MM.1S (cell line): ENCODE measurements at regions not wholly inside any gene's neighbourhood (a gene's known extent, or its start where the extent isn't known, plus 50 kb on each side); places are given as distances from the start of the nearest gene placed in this dataset.

Experiments used
- DNase-seq: peaks from one replicate; pipeline ENCODE4 v3.0.0-alpha.2; 2015
- H2AFZ ChIP-seq: fragments of 300-600 bp; sonication (generic); 2 replicates; pipeline ENCODE4 v1.6.0; 2016; ENCODE audit warnings: antibody characterized with exemption, low read length
- H3F3A ChIP-seq: fragments of 300-600 bp; sonication (generic); 2 replicates; pipeline ENCODE4 v1.6.1; 2016; ENCODE audit warnings: mild to moderate bottlenecking, antibody characterized with exemption, low read length, moderate library complexity, mixed read lengths; ENCODE audit not compliant: insufficient read depth
- H3K27ac ChIP-seq: fragments of 300-600 bp; sonication (generic); 2 replicates; pipeline ENCODE4 v1.5.1; 2016; ENCODE audit warnings: mild to moderate bottlenecking, low read length
- H3K27me3 ChIP-seq: fragments of 300-600 bp; sonication (generic); replicated peaks from 2 replicates; pipeline ENCODE4 v1.6.0; 2016; ENCODE audit warnings: low read length; ENCODE audit not compliant: insufficient read depth
- H3K36me3 ChIP-seq: fragments of 300-600 bp; sonication (generic); replicated peaks from 2 replicates; pipeline ENCODE4 v1.6.1; 2016; ENCODE audit warnings: mild to moderate bottlenecking, low read length, mixed read lengths; ENCODE audit not compliant: insufficient read depth
- H3K4me1 ChIP-seq: fragments of 300-600 bp; sonication (generic); 2 replicates; pipeline ENCODE4 v1.6.1; 2016; ENCODE audit warnings: low read length, mixed read lengths
- H3K4me2 ChIP-seq: fragments of 300-600 bp; sonication (generic); 2 replicates; pipeline ENCODE4 v1.6.0; 2016; ENCODE audit warnings: low read depth, low read length
- H3K4me3 ChIP-seq: fragments of 300-600 bp; sonication (generic); 2 replicates; pipeline ENCODE4 v1.5.1; 2016; ENCODE audit warnings: low read length, mixed read lengths
- H3K79me2 ChIP-seq: fragments of 300-600 bp; sonication (generic); 2 replicates; pipeline ENCODE4 v1.6.1; 2016; ENCODE audit warnings: mixed run types, low read length, mixed read lengths
- H3K9ac ChIP-seq: fragments of 300-600 bp; sonication (generic); 2 replicates; pipeline ENCODE4 v1.6.1; 2016; ENCODE audit warnings: low read length, mixed read lengths
- H3K9me2 ChIP-seq: fragments of 300-600 bp; sonication (generic); replicated peaks from 2 replicates; pipeline ENCODE4 v1.6.1; 2016; ENCODE audit warnings: mild to moderate bottlenecking, low read length, mixed read lengths; ENCODE audit not compliant: insufficient read depth
- H3K9me3 ChIP-seq: fragments of 300-600 bp; sonication (generic); replicated peaks from 2 replicates; pipeline ENCODE4 v1.6.1; 2016; ENCODE audit warnings: mild to moderate bottlenecking, low read length, mixed read lengths; ENCODE audit not compliant: insufficient read depth
- H4K20me1 ChIP-seq: fragments of 300-600 bp; sonication (generic); 2 replicates; pipeline ENCODE4 v1.6.1; 2016; ENCODE audit warnings: mild to moderate bottlenecking, low read length, moderate library complexity, mixed read lengths; ENCODE audit not compliant: insufficient read depth
- EZH2 ChIP-seq: fragments of 300-600 bp; sonication (generic); optimal IDR thresholded peaks from 2 replicates; pipeline ENCODE3; 2017; ENCODE audit warnings: low read depth, mild to moderate bottlenecking, antibody characterized with exemption, low read length, mixed read lengths
- EZH2phosphoT487 ChIP-seq: fragments of 300-600 bp; sonication (generic); IDR thresholded peaks from 2 replicates; pipeline ENCODE4 v1.6.1; 2018; ENCODE audit warnings: antibody characterized with exemption, low read length
- TF ChIP-seq, protein P1 (sequence below): fragments of 300-600 bp; sonication (generic); IDR thresholded peaks from 2 replicates; pipeline ENCODE4 v1.5.1; 2016; ENCODE audit warnings: antibody characterized with exemption, low read length, mixed read lengths

GRCh38 chr4:141290771-141291170 is 70.1 kb downstream of the ZNF330 start:
- no peak overlapping the region for H3K4me2 ChIP-seq
- H3K27ac ChIP-seq, result no peak overlapping the region
- no peaks in the 10 kb centered on the region for H3K36me3 ChIP-seq
- H4K20me1 ChIP-seq, result no peaks in the 10 kb centered on the region
- H3K4me3 ChIP-seq, result no peak overlapping the region
- no peak overlapping the region for H3K9ac ChIP-seq
- no peaks in the 10 kb centered on the region for H3K9me2 ChIP-seq
- H3K9me3 ChIP-seq, result no peaks in the 10 kb centered on the region
- H3K27me3 ChIP-seq, result no peaks in the 10 kb centered on the region
- H2AFZ ChIP-seq, result no peak overlapping the region
- H3K4me1 ChIP-seq, result no peaks in the 10 kb centered on the region
- no peaks in the 10 kb centered on the region for H3F3A ChIP-seq
- TF ChIP-seq, protein P1, sequence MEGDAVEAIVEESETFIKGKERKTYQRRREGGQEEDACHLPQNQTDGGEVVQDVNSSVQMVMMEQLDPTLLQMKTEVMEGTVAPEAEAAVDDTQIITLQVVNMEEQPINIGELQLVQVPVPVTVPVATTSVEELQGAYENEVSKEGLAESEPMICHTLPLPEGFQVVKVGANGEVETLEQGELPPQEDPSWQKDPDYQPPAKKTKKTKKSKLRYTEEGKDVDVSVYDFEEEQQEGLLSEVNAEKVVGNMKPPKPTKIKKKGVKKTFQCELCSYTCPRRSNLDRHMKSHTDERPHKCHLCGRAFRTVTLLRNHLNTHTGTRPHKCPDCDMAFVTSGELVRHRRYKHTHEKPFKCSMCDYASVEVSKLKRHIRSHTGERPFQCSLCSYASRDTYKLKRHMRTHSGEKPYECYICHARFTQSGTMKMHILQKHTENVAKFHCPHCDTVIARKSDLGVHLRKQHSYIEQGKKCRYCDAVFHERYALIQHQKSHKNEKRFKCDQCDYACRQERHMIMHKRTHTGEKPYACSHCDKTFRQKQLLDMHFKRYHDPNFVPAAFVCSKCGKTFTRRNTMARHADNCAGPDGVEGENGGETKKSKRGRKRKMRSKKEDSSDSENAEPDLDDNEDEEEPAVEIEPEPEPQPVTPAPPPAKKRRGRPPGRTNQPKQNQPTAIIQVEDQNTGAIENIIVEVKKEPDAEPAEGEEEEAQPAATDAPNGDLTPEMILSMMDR, result no peak
- TF ChIP-seq EZH2phosphoT487, result no peak
- TF ChIP-seq EZH2, result no peak
- no peaks in the 10 kb centered on the region for H3K79me2 ChIP-seq
- no peak for DNase-seq

- Histone ChIP-seq H3K9me3 (no peaks in the 10 kb centered on the region), H3F3A (no peaks in the 10 kb centered on the region), H4K20me1 (no peaks in the 10 kb centered on the region), H3K4me2 (no peak overlapping the region), H3K27ac (no peak overlapping the region), H3K9me2 (no peaks in the 10 kb centered on the region), H2AFZ (no peak overlapping the region), H3K9ac (no peak overlapping the region), H3K4me1 (no peaks in the 10 kb centered on the region), H3K27me3 (no peaks in the 10 kb centered on the region), H3K79me2 (no peaks in the 10 kb centered on the region), H3K4me3 (no peak overlapping the region), H3K36me3 (no peaks in the 10 kb centered on the region)
- TF ChIP-seq EZH2phosphoT487 (no peak), EZH2 (no peak)
- TF ChIP-seq, protein P1, result no peak
- no peak for DNase-seq
Observed at GRCh38 chr4:141294306-141294705, 73.6 kb downstream of the ZNF330 start.

DNA sequence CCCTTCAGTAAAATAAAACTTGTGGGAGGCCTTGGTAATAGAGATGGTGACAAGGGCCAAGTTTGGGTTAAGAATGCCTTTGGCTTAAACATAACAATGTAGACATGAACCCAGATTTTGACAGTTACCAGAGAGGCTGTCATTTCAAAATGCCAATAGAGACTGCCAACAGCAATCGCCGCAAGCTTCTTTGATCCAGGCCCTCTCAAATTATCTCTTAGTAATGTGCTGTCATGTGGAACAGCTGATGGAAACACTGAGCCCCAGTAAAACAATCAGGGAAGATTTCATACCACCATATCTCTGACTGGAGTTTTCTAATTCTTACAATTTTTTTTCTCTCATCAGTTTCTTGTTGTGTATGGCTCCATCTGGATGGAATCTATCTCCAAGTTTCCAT is 80.5 kb downstream of the ZNF330 start:
- TF ChIP-seq, protein P1, result no peak
- no peak for TF ChIP-seq EZH2phosphoT487
- no peak for TF ChIP-seq EZH2
- no peak for DNase-seq
- Histone ChIP-seq H3K27ac (no peak overlapping the region), H3K27me3 (no peaks in the 10 kb centered on the region), H4K20me1 (no peaks in the 10 kb centered on the region), H3F3A (no peaks in the 10 kb centered on the region), H3K36me3 (no peaks in the 10 kb centered on the region), H3K9me2 (no peaks in the 10 kb centered on the region), H2AFZ (no peak overlapping the region), H3K79me2 (no peaks in the 10 kb centered on the region), H3K9me3 (no peaks in the 10 kb centered on the region), H3K9ac (no peak overlapping the region), H3K4me2 (no peak overlapping the region), H3K4me3 (no peak overlapping the region), H3K4me1 (no peaks in the 10 kb centered on the region)
